AG04449 (cell line): ENCODE measurements at regions not wholly inside any gene's neighbourhood (a gene's known extent, or its start where the extent isn't known, plus 50 kb on each side); places are given as distances from the start of the nearest gene placed in this dataset.

Experiments used
- CTCF ChIA-PET: fragments of 350-600 bp; formaldehyde crosslinking; extraction: SDS; loops from one replicate; lab custom pipeline; 2021; ENCODE audit warnings: antibody characterized with exemption; lab: Yijun Ruan, JAX
- POLR2A ChIA-PET: fragments of 400-600, 350-600 bp; formaldehyde crosslinking; extraction: SDS; loops from one replicate; lab custom pipeline; 2020; ENCODE audit warnings: antibody characterized with exemption, inconsistent platforms; lab: Yijun Ruan, JAX
- DNase-seq: peaks from one replicate; pipeline ENCODE4 v3.0.0-alpha.2; 2010; ENCODE audit warnings: low read depth, low spot score
- H3K4me3 ChIP-seq: 2 replicates; pipeline ENCODE4 v1.5.1; 2011; ENCODE audit warnings: low read depth, mild to moderate bottlenecking, control low read depth, low read length
- CTCF ChIP-seq: IDR thresholded peaks from one replicate; pipeline ENCODE4 v1.5.1; 2011; ENCODE audit warnings: mild to moderate bottlenecking, moderate library complexity, low read length, control low read depth, inconsistent platforms; ENCODE audit not compliant: insufficient read depth; ENCODE audit errors: missing control alignments

GRCh38 chr2:51085420-51086068 lies 53.6 kb upstream of the NRXN1 start:
- POLR2A ChIA-PET: no interaction called here

GRCh38 chr2:51084750-51085149 lies 52.8 kb upstream of the NRXN1 start:
- ChIA-PET CTCF (no interaction called here), POLR2A (interaction anchor here (0.5 kb wide), 1 partner anchor 551 kb away, joined by 3 read pairs; no protein-coding TSS in a partner anchor)
- H3K4me3 ChIP-seq: no peak overlapping the region
- no peak for DNase-seq
- no peak for TF ChIP-seq CTCF

More at GRCh38 chr2:51085420-51086068, 53.6 kb upstream of the NRXN1 start:
- TF ChIP-seq CTCF: no peak
- no peak for DNase-seq
- CTCF ChIA-PET: no interaction called here
- H3K4me3 ChIP-seq: no peak overlapping the region
